ENCODE measurements at regions not wholly inside any gene's neighbourhood (a gene's known extent, or its start where the extent isn't known, plus 50 kb on each side); places are given as distances from the start of the nearest gene placed in this dataset.
"Not testable (repeated sequence)": the region's sequence is repeated elsewhere in the genome, so short reads cannot be mapped to it uniquely, and the experiment has no call there.

GRCh38 chr10:77740396-77740795 is 102.8 kb upstream of the KCNMA1 start:
- not testable (repeated sequence) for H3K4me3 ChIP-seq; DNase-seq (ENCODE audit: low spot score); H3K27ac ChIP-seq

DNA sequence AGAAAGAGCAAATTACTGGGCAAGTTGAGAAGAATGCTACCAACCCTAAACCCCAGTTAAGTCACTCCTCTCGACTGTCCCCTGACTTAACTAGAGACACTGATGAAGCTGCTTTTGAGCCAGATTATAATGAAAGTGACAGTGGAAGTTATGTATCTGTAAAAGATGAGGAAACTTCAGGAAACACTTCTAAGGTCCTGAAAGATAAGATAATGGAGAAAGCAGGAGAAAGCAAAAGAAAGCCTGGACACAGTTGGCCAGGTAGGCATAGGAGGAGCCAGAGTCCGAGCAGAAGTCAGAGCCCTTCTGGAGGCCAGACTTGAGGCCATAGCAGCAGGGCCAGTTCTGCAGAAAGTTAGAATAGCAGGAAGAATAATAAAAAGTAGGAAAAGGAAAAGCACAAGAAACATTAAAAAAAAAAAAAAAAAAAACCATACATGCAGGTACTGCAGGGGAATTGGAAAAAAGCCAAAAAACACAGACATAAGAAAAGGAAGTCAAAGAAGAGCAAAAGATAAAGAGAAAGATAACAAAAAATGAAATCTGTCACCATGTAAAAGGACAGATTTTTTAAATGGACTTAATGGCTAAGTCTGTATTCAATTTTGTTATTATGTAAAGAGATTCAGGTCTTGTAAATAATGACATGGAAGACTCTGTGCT is 101.0 kb upstream of the KCNMA1 start:
- H3K4me3 ChIP-seq, result no peak overlapping the region
- DNase-seq (ENCODE audit: low spot score), result no peak
- no peak overlapping the region for H3K27ac ChIP-seq
- TF ChIP-seq, protein P1, sequence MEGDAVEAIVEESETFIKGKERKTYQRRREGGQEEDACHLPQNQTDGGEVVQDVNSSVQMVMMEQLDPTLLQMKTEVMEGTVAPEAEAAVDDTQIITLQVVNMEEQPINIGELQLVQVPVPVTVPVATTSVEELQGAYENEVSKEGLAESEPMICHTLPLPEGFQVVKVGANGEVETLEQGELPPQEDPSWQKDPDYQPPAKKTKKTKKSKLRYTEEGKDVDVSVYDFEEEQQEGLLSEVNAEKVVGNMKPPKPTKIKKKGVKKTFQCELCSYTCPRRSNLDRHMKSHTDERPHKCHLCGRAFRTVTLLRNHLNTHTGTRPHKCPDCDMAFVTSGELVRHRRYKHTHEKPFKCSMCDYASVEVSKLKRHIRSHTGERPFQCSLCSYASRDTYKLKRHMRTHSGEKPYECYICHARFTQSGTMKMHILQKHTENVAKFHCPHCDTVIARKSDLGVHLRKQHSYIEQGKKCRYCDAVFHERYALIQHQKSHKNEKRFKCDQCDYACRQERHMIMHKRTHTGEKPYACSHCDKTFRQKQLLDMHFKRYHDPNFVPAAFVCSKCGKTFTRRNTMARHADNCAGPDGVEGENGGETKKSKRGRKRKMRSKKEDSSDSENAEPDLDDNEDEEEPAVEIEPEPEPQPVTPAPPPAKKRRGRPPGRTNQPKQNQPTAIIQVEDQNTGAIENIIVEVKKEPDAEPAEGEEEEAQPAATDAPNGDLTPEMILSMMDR (IDR thresholded peaks at IDR 0.05), result no peak

DNA sequence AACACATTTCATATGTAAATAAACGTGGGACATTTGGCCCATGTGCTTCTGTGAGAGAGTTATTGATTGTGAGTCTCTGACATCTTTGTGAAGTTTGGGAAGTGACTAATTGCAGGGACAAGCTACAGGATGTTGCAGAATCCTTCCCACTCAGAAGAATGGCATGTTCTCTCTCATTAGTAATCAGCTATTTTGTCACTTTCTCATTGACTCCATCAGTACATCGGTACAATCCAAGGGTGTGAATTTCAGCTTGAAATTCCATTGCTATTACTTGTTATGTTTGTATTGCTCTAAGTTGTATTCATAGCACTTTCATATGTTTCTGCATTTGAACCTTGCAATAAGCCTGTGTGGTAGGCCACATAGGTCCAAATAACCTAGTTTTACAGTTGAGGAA is 100.0 kb upstream of the KCNMA1 start:
- Histone ChIP-seq H3K4me3 (no peak overlapping the region), H3K27ac (no peak overlapping the region)
- TF ChIP-seq, protein P1 (IDR thresholded peaks at IDR 0.05), result no peak
- no peak for DNase-seq (ENCODE audit: low spot score)

DNA sequence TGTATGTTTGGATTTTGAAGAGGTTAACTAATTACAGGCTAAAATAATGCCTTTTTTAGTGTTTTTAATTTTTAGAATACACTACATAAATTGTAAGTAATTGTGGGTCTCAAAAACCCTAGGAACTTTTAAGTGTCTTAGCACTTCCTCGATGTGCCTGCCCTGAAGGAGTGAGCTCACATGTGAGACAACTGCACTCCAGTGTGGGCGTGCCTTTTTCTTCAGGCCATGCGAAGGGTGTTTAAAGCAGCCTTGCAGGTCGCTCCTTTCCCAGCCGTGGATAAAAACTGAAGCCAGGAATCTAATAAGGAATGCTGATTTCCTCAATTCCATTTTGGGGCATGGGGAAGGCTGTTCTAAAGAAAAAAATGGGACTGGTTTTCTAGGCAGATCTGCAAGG is 97.5 kb upstream of the KCNMA1 start:
- H3K4me3 ChIP-seq; DNase-seq (ENCODE audit: low spot score); H3K27ac ChIP-seq: not testable (repeated sequence)

DNA sequence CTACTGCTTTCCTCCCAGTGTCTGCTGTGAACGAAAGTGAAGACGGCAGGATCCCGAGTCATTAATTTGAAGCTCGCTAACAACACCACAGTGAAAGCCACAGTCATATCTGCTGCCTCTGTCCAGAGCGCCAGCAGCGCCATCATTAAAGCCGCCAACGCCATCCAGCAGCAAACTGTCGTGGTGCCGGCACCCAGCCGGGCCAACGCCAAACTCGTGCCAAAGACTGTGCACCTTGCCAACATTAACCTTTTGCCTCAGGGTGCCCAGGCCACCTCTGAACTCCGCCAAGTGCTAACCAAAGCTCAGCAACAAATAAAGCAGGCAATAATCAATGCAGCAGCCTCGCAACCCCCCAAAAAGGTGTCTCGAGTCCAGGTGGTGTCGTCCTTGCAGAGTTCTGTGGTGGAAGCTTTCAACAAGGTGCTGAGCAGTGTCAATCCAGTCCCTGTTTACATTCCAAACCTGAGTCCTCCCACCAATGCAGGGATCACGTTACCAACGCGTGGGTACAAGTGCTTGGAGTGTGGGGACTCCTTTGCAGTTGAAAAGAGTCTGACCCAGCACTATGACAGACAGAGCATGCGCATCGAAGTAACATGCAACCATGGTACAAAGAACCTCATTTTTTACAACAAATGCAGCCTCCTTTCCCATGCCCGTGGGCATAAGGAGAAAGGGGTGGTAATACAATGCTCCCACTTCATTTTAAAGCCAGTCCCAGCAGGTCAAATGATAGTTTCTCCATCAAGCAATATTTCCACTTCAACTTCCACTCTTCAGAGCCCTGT is 94.8 kb upstream of the KCNMA1 start:
- H3K4me3 ChIP-seq, result no peak overlapping the region
- no peak overlapping the region for H3K27ac ChIP-seq
- DNase-seq (ENCODE audit: low spot score), result no peak
- TF ChIP-seq, protein P1 (IDR thresholded peaks at IDR 0.05), result no peak

DNA sequence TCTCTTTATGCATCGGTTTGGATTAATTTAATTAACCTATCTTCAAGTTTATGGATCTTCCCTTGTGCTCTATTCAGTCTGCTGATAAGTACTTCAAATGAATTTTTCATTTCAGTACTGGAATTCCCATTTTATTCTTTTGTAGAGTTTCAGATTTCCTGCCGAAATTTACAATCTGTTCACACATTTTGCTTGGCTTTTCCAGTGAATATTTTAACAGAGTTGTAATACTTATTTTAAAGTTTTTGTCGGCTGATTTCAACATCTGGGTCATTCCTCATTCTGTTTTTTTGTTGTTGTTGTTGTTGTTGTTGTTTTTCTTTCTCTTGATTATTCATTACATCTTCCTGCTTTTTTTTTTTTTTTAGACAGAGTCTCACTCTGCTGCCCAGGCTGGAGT is 89.9 kb upstream of the KCNMA1 start:
- no peak overlapping the region for H3K27ac ChIP-seq
- no peak overlapping the region for H3K4me3 ChIP-seq
- DNase-seq (ENCODE audit: low spot score), result no peak
- TF ChIP-seq, protein P1 (IDR thresholded peaks at IDR 0.05), result no peak

DNA sequence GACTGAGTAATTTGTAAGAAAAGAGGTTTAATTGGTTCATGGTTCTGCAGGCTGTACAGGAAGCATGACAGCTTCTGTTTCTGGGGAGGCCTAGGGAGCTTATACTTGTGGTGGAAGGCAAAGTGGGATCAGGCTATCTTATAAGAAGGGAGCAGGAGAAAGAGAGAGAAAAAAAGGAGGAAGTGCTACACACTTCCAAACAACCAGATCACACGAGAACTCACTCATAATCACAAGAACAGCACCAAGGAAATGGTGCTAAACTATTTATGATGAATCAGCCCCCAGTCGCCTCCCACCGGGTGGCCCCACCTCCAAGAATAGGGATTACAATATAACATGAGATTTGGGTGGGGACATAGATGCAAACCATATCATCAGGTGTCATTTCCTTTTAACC is 89.1 kb upstream of the KCNMA1 start:
- TF ChIP-seq, protein P1 (IDR thresholded peaks at IDR 0.05), result no peak
- no peak overlapping the region for H3K4me3 ChIP-seq
- no peak overlapping the region for H3K27ac ChIP-seq
- DNase-seq (ENCODE audit: low spot score), result no peak

DNA sequence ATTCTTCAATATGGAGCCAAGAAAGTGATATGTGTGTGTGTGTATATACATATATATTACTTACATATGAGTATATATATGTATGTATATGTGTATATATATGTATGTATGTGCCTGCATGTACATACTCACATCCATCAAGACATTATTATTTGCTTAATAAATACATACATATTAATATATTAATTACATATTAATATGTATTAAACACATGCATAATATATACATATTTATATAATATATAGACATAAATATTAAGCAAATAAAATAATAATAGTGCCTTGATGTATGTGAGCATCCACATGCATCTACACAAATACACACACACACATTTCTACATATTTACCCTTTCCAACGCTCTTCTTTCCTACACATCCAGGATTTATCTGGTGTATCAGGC is 88.7 kb upstream of the KCNMA1 start:
- TF ChIP-seq, protein P1 (IDR thresholded peaks at IDR 0.05), result no peak
- no peak for DNase-seq (ENCODE audit: low spot score)

More for the DNA sequence above, 88.7 kb upstream of the KCNMA1 start:
- Histone ChIP-seq H3K27ac (no peak overlapping the region), H3K4me3 (no peak overlapping the region)
